ENCODE measurements at regions not wholly inside any gene's neighbourhood (a gene's known extent, or its start where the extent isn't known, plus 50 kb on each side); places are given as distances from the start of the nearest gene placed in this dataset.
"Not testable (repeated sequence)": the region's sequence is repeated elsewhere in the genome, so short reads cannot be mapped to it uniquely, and the experiment has no call there.

DNA sequence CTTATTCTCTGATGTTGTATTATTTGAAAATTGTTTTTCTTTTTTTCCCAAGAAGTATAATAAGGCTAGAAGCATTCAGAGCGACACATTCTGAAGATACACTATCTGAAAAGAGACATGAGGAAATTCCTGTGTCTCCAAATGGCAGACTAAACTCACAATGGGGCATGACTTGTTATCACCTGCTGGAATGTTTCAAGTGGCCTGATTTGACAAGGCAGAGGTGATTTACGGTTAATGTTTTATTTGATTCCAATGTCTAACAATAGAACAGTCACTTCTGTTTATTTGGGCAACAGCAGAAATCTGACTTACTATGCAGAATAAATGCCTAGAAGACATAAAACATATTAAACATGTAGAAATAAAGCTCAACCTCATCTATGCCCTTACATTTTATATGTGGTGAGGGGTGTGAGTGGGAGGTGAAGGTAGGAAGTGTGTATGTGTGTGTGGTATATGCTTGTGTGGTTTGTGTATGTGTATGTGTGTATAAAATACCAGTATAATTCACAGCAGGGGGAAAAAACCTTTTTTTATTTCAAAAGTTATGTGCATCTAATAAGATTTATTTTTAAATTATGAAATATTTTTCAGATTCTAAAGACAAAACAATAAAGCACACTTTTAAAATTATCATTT, 1051.7 kb downstream of the ROBO2 start:
- H3K4me3 ChIP-seq (replicated peaks in 1 of 2; ENCODE audit: low read depth in 2 of 2, low read length in 2 of 2), result no peak overlapping the region
- DNase-seq (ENCODE audit: low read depth in 2 of 2), result peak in 1 of 2 donors; percentile 35
- TF ChIP-seq, protein P1, sequence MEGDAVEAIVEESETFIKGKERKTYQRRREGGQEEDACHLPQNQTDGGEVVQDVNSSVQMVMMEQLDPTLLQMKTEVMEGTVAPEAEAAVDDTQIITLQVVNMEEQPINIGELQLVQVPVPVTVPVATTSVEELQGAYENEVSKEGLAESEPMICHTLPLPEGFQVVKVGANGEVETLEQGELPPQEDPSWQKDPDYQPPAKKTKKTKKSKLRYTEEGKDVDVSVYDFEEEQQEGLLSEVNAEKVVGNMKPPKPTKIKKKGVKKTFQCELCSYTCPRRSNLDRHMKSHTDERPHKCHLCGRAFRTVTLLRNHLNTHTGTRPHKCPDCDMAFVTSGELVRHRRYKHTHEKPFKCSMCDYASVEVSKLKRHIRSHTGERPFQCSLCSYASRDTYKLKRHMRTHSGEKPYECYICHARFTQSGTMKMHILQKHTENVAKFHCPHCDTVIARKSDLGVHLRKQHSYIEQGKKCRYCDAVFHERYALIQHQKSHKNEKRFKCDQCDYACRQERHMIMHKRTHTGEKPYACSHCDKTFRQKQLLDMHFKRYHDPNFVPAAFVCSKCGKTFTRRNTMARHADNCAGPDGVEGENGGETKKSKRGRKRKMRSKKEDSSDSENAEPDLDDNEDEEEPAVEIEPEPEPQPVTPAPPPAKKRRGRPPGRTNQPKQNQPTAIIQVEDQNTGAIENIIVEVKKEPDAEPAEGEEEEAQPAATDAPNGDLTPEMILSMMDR (IDR thresholded peaks at IDR 0.05; ENCODE audit: low read depth, low read length), result no peak

DNA sequence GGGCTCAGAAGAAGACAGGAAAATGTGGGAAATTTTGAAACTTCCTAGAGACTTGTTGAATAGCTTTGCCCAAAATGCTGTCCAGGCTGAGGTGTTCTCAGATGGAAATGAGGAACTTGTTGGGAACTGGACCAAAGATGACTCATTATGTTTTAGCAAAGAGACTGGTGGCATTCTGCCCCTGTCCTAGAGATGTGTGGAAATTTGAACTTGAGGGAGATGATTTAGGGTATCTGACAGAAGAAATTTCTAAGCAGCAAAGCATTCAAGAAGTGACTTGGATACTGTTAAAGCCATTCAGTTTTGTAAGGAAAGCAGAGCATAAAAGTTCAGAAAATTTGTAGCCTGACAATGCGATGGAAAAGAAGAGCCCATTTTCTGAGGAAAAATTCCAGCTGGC, 1052.7 kb downstream of the ROBO2 start:
- not testable (repeated sequence) for H3K4me3 ChIP-seq (replicated peaks in 1 of 2; ENCODE audit: low read depth in 2 of 2, low read length in 2 of 2)
- DNase-seq (ENCODE audit: low read depth in 2 of 2), result peak; percentile 5 to 6

DNA sequence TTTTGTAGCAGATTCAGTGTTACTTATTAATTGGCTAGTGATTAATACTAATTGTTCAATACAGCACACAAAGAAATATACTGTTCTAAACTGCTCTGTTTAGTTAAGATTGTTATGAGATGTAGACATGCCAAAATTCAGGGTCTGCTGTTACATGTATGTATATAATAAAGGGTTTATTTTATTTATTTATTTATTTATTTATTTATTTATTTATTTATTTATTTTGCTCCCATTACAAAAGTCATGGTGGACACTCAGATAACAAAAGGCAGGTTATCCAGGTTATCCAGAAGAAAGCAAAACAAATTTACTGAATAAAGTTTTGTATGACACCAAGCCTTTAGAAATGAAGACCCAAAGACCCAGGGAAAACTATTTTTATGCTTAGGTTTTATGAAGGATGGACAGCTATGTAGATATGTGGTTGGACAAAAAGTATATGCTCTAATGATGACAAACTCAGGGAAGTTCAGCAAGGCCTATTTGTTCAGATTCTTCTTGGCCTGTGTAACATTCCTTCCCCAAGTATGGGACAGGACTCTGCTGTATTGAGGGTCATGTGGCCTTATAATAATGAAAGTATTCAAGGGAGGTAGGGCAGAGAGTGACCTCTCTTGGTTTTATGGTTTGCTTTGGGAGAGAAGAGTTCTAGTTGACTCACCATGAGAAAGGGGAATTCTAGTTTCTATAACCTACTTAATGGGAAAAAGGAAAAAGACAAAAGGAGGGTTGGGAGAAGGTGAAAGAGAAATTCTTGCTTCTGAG, 1056.8 kb downstream of the ROBO2 start:
- TF ChIP-seq, protein P1 (IDR thresholded peaks at IDR 0.05; ENCODE audit: low read depth, low read length), result no peak
- DNase-seq (ENCODE audit: low read depth in 2 of 2), result no peak
- no peak overlapping the region for H3K4me3 ChIP-seq (replicated peaks in 1 of 2; ENCODE audit: low read depth in 2 of 2, low read length in 2 of 2)

DNA sequence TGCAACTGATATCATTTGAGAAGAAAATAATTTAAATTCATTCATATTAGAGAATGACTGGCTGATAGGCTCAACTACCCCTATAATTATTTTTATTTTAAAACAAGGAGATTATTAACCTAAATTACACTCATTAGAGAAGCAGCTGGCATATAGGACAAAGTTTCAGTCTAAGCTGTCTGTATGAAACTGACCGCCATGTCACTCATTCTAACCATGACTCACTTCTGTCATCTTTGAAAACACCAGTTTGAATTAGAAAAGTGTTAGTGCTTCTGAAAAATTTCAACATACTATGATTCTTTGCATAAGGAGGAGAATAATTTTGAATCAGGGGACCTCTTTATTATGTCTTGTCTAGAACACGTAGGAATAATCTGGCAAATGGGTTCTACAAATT, 1058.5 kb downstream of the ROBO2 start:
- no peak overlapping the region for H3K4me3 ChIP-seq (replicated peaks in 1 of 2; ENCODE audit: low read depth in 2 of 2, low read length in 2 of 2)
- no peak for DNase-seq (ENCODE audit: low read depth in 2 of 2)
- TF ChIP-seq, protein P1 (IDR thresholded peaks at IDR 0.05; ENCODE audit: low read depth, low read length), result no peak

DNA sequence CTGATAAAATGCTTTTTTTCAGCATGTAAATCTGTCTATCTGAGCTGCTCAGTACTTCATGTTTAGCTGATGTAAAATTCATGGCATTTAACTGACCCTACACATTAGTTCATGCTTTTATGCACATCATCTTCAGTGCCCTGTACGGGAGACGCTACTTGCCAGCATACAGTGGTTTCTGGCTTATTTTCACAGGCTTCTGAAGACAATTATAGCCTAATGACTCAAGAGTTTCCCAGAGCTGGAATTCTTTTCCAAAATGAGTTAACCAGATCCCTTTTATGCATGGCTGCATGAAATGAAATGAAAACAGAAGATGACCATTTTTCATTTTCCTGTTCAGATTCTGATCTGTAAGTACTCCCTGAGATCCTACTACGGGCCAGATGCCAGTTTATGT, 1061.5 kb downstream of the ROBO2 start:
- TF ChIP-seq, protein P1 (IDR thresholded peaks at IDR 0.05; ENCODE audit: low read depth, low read length), result no peak
- H3K4me3 ChIP-seq (replicated peaks in 1 of 2; ENCODE audit: low read depth in 2 of 2, low read length in 2 of 2), result no peak overlapping the region
- DNase-seq (ENCODE audit: low read depth in 2 of 2), result peak; percentile 32 to 33

DNA sequence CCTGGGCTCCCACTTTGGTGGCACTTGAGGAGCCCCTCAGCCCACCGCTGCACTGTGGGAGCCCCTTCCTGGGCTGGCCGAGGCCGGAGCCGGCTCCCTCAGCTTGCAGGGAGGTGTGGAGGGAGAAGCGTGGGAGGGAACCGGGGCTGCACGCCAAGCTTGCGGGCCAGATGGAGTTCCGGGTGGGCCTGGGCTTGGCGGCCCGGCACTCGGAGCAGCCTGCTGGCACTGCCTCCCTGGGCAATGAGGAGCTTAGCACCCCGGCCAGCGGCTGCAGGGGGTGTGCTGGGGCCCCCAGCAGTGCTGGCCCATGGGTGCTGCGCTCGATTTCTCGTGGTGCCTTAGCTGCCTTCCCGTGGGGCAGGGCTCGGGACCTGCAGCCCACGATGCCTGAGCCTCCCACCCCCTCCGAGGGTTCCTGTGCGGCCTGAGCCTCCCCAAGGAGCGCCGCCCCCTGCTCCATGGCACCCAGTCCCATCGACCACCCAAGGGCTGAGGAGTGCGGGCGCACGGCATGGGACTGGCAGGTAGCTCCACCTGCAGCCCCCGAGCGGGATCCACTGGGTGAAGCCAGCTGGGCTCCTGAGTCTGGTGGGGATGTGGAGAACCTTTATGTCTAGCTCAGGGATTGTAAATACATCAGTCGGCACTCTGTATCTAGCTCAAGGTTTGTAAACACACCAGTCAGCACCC, 1068.5 kb downstream of the ROBO2 start:
- DNase-seq (ENCODE audit: low read depth in 2 of 2); H3K4me3 ChIP-seq (replicated peaks in 1 of 2; ENCODE audit: low read depth in 2 of 2, low read length in 2 of 2): not testable (repeated sequence)

DNA sequence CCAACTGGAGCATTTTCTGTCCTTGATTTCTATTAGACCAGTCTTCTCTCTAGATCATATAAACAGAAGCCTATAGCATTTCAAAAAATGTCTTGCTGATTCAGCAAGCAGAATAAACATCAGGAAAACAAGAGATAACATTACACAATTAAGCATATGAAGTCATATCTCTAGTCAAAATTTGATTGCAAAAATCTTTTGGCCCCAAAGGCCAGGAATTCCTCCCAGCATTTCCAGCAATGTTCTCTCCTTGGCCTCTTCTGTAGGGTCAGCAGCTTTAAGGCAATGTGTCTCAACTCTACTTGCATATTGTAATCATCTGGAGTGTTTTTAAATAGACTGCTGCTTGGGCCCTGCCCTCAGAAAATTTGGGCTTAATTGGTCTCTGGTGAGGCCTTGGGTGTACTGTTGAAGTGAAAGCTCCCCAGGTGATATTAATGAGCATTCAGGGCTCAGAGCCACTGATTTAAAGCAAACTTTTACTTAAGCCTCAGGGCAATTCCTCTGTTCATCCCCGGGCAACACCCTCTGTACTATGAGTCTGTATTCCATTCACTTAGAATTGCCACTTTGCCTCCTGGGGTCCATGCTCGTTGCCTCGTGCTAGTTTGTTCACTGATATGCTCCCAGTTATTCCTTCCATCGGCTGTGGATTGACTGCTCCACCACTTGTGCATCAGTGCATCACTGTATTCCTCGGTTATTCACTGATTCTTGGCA, 1072.6 kb downstream of the ROBO2 start:
- TF ChIP-seq, protein P1 (IDR thresholded peaks at IDR 0.05; ENCODE audit: low read depth, low read length), result no peak
- no peak overlapping the region for H3K4me3 ChIP-seq (replicated peaks in 1 of 2; ENCODE audit: low read depth in 2 of 2, low read length in 2 of 2)

More for the DNA sequence above, 1072.6 kb downstream of the ROBO2 start:
- DNase-seq (ENCODE audit: low read depth in 2 of 2), result peak in 1 of 2 donors; percentile 36

Data from cardiac fibroblast (primary cell).